GM12892 (cell line): ENCODE measurements at regions not wholly inside any gene's neighbourhood (a gene's known extent, or its start where the extent isn't known, plus 50 kb on each side); places are given as distances from the start of the nearest gene placed in this dataset.
"Not testable (repeated sequence)": the region's sequence is repeated elsewhere in the genome, so short reads cannot be mapped to it uniquely, and the experiment has no call there.

Experiments
- DNase-seq: peaks from one replicate; pipeline ENCODE4 v3.0.0; 2011; ENCODE audit not compliant: insufficient read length
- FAIRE-seq: peaks from 2 replicates; lab custom pipeline; 2011; peaks lifted over from hg19 to GRCh38; lab: Jason Lieb, UNC
- POLR2A ChIP-seq: IDR thresholded peaks from 2 replicates; pipeline ENCODE4 v1.6.1; 2011; ENCODE audit warnings: low read depth, low read length, control low read depth
- POLR2AphosphoS5 ChIP-seq: IDR thresholded peaks from 2 replicates; pipeline ENCODE4 v1.6.1; 2011; ENCODE audit warnings: low read depth, low read length, control low read depth
- TAF1 ChIP-seq: IDR thresholded peaks from 2 replicates; pipeline ENCODE4 v1.6.1; 2011; ENCODE audit warnings: low read depth, mild to moderate bottlenecking, control low read depth, low read length, borderline replicate concordance

DNA sequence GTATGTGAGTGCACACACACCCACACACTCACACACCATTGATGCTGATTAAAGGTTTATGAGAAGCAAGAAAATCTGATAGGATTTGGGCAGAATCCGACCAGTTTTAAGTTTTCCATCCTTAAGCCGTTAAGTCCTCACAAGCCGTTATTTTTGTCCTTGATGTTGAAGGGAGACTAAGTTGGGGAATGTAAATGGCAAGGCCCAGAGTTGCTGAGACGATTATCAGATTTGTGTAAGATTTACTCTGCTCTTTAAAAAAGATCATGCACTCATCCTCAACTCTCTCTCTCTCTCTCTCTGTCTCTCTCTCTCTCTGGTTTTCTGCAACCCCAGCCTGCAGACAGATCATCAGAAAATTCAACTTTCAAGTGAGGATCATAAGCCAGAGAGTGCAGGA, 238.8 kb downstream of the SMAD2 start:
- FAIRE-seq (no peak), DNase-seq (no peak)
- TF ChIP-seq POLR2AphosphoS5, result no peak
- TF ChIP-seq TAF1, result no peak
- no peak for TF ChIP-seq POLR2A

DNA sequence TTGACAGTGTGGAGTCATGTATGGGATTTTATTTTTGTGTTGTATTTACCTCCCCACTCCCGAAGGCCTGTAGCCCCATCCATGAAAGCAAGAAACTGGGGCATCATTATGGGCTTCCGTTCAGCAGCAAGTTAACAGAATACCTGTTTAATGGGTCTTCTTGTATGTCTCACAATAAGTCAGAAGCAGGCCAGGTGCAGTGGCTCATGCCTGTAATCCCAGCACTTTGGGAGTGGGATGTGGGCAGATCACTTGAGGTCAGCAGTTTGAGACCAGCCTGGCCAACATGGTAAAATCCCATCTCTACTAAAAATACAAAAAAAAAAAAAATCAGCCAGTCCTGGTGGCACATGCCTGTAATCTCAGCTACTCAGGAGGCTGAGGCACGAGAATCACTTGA, 239.7 kb downstream of the SMAD2 start:
- FAIRE-seq, DNase-seq: not testable (repeated sequence)

DNA sequence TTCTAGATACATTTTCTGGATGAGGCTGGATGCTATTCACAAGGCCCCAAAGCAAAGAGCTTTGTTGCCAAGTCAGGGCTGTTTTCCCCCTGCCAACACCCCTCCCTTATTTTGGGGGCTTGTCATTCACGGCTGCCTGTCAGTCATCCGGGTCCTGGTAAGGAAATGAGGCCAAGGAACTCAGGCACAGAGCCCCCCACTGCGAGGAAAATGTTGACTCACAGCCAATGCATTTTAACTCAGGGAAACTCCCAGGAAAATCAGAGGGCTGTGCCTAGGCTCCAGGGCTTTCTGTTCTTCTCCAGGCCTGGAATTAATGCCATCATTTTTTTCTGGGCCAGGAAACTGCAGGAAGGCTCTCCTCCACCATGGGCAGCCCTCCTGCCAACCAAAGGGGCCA, 241.1 kb downstream of the SMAD2 start:
- TF ChIP-seq POLR2AphosphoS5 (no peak), TAF1 (no peak), POLR2A (no peak)
- DNase-seq (no peak), FAIRE-seq (no peak)

DNA sequence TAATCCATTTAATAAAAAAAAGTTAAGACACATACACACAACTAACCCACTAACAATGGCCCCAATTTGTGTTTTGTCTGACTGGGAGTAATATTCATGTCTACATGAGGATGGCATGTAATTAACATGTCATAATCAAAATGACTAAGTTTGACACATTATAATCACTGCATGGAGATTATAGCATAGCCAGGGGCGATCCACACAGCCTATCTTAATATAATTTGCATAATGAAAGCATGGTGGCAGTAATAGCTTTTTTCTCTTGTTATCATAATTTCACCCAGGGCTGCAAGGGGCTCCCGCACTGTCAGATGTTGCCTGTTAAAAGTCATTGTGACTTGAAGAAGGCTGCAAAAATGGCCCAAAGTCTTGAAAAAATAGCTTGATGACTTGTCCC, 243.7 kb downstream of the SMAD2 start:
- TF ChIP-seq POLR2AphosphoS5, result no peak
- TF ChIP-seq TAF1, result no peak
- no peak for TF ChIP-seq POLR2A
- FAIRE-seq (no peak), DNase-seq (no peak)

DNA sequence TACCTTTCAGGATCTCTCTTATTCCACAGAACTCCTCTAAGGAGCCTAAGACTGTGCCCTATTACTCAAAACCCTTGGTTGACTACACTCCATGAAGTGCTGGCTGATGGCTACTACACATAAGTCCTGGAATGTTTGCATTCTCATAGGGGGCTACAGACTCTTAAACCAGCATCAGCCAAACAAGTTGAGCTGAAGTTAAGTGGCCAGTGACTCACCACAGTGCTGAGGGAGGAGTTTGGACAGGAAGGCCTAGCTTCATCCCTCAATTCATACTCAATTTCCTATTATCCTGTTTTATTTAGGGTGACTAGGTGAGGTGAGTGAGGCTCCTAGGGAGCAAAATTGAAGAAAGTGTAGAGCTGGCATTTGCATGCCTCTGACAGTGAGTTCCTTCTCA, 246.7 kb downstream of the SMAD2 start:
- FAIRE-seq, result no peak
- no peak for TF ChIP-seq TAF1
- TF ChIP-seq POLR2AphosphoS5, result no peak
- TF ChIP-seq POLR2A, result no peak
- DNase-seq, result no peak

DNA sequence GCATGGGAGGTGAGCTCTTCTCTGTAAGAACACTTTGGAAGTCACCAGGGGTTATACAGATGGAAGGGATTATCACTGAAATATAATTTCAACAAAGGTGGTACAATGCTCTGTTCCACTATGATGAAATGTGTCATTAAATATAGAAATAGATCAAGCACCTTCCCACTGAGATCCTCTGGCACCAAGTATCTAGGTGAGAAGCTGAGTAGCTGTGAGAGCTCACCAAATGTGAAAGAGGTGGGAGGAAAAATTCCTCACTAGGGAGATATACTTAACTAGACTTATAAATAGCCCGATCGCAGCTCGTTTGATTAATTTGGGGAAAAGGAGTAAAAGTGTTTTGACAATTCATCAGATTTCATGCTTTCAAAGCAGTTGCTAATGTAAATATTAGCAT, 247.6 kb downstream of the SMAD2 start:
- TF ChIP-seq POLR2A, result no peak
- DNase-seq (no peak), FAIRE-seq (no peak)

DNA sequence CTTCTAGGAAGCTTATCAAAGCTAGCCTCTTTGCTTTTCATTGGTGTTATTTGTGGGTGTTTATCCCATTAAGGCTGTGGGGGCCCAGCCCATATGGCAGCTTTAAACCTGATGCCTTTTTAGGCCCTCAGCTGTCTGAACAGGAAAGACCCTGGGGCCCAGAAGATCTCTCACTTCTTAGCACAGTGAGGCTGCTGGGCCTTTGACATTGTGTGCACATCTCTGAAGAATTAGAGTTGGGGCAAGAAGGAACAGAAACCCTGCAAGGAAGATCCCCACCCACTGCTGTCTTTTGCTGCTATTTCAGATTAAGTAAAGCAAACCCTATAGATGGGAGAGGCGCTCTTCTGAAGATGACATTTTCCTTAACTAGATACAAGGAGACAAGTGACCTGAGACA, 250.0 kb downstream of the SMAD2 start:
- DNase-seq (peak; percentile 22), FAIRE-seq (peak; percentile 71)
- TF ChIP-seq POLR2A (no peak), TAF1 (no peak)

DNA sequence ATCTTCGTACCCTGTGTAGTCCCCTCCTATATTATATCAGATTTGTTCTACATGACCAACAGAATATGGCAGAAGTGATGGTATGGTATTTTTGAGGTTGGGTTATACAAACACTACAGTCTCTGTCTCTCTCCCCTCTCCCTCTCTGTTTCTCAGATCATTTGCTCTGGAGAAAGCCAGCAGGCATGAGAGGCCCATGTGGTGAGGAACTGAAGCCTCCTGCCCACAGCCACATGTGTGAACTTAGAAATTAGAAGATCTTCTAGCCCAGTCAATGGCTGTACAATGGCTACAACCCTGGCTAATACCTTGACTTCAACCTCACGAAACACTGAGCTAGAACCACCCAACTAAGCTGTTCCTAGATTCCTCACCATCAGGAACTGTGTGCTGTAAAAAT, 250.6 kb downstream of the SMAD2 start:
- TF ChIP-seq POLR2AphosphoS5, result no peak
- TF ChIP-seq POLR2A, result no peak
- no peak for TF ChIP-seq TAF1
- FAIRE-seq, result peak; percentile 17
- no peak for DNase-seq

DNA sequence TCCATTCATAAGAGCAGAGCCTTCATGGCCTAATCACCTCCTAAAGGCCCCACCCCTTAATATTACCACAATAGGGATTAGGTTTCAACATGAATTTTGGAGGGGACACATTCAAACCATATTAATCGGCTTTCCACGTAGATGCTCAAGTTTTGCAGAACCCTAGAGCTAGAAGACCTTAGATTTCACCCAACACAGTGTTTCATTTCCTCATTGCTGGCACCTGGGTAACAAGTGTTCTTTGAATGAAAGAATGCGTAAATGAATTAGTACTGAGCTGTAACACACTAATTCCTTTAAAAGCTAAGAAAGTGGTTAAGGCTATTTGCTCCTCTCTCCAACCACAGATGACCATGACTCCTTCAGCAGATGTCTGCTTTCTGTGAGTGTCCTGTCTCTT, 252.5 kb downstream of the SMAD2 start:
- no peak for TF ChIP-seq POLR2AphosphoS5
- TF ChIP-seq POLR2A, result no peak
- TF ChIP-seq TAF1, result no peak
- FAIRE-seq, result no peak
- DNase-seq, result no peak

DNA sequence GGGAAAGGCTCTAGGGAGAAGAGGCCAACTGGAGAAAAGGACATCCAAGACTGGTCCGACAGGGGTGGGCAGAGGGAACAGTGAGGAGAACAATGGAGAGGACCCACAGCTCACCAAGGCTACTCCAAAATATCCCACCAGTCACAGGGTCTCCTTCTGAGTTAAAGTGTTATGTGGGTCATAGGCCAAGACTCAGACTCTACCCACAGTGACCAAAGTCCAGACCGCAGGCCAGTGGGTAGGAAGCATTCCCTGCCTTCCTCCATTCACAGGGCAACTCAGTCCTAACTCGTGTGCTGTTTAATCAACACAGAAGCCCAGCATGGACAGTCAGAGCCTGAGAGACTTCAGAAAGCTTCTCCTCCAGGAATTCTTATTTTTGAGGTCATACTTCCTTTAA, 260.6 kb downstream of the SMAD2 start:
- no peak for FAIRE-seq

DNA sequence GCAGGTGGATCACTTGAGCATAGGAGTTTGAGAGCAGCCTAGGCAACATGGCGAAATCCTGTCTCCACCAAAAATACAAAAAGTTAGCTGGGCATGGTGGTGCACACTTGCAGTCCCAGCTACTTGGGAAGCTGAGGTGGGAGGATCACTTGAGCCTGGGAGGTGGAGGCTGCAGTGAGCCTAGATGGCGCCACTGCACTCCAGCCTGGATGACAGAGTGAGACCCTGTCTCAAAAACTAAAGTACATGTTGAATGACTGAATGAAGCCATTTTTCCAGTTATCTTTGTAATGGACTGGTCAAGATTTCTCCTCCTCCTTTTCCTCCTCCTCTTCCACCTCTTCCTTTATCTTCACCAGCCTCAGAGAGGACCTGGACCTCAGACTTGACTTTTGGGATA, 272.0 kb downstream of the SMAD2 start:
- no peak for DNase-seq
- TF ChIP-seq TAF1 (no peak), POLR2A (no peak)
- no peak for FAIRE-seq

More for the DNA sequence above, 260.6 kb downstream of the SMAD2 start:
- no peak for DNase-seq
- TF ChIP-seq TAF1 (no peak), POLR2AphosphoS5 (no peak), POLR2A (no peak)

DNA sequence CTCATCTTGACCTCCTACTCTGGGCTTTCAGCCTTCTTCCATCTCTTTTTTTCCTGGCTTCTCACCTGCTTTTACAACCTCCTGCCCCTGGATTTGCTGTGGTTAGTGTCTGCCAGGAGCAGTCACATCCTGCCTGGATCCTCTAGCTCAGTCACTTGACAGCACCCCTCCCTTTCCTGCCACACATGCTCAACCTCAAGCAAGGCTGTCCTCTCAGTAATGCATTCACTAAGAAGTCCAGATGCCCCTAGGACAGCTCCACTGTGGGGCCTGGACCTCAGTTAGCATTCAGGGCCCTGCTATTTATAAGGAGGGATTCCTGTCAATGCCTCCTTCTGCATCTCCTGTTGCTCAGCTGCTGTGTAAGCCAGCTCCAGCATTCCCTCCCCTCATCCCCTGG, 275.5 kb downstream of the SMAD2 start:
- DNase-seq, result no peak
- TF ChIP-seq POLR2AphosphoS5, result no peak
- FAIRE-seq, result no peak

DNA sequence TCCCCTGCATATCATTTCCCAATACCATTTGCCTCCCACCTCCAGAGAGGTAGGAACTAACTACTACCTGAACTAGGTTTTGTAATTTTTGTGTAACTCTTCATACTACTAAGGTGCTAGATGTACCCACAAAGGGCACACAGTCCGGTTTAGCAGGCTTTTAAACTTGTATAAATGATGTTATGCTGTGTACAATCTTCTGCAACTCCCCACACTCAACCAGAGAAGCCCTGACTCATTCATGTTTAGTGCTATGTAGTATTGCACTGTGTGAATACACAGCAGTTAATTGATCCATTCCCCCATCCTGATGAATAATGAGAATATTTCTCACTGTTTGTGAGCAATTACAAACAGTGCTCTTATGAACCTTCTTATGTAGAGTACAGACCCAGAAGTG, 285.6 kb downstream of the SMAD2 start:
- TF ChIP-seq POLR2AphosphoS5 (no peak), TAF1 (no peak), POLR2A (no peak)
- DNase-seq, result no peak
- FAIRE-seq, result no peak

DNA sequence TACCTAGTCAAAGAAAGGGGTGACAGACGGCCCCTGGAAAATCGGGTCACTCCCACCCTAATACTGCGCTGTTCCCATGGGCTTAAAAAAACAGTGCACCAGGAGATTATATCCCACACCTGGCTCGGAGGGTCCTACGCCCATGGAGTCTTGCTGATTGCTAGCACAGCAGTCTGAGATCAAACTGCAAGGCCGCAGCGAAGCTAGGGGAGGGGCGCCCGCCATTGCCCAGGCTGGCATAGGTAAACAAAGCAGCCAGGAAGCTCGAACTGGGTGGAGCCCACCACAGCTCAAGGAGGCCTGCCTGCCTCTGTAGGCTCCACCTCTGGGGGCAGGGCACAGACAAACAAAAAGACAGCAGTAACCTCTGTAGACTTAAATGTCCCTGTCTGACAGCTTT, 292.9 kb downstream of the SMAD2 start:
- not testable (repeated sequence) for DNase-seq, FAIRE-seq
